ENCODE measurements at regions not wholly inside any gene's neighbourhood (a gene's known extent, or its start where the extent isn't known, plus 50 kb on each side); places are given as distances from the start of the nearest gene placed in this dataset.

DNA sequence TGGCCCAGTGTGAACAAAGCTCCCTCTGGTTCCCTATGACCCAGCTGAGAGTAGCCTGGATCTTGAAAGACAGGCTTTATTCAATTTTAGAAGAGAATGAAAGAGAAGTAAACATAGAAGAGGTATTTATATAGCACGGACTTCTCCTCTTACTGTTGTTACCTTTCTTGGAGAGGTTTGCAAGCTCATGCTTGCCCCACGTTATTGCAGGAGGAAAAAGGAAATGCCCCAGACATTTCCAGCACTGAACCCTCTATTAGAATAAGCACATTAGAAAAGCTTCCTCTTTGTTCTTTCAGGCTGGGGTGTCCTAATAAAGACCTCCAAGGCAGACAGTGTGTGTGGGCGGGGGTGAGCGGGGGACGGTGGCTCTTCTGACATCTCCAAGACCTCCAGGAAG lies 98.7 kb upstream of the AGBL1 start:
- Mint-ChIP-seq H3K27ac (no peak overlapping the region), H3K27me3 (peaks cover 17% of the 10 kb centered on the region), H3K4me1 (no peaks in the 10 kb centered on the region), H3K4me3 (no peak overlapping the region), H3K36me3 (ENCODE audit: low read depth) (no peaks in the 10 kb centered on the region)
- no peak for ATAC-seq
- H3K9me3 ChIP-seq (ENCODE audit: control insufficient read depth, low read length, poor library complexity, severe bottlenecking) = peaks cover 5% of the 10 kb centered on the region
- DNase-seq = no peak

- H3K4me1 Mint-ChIP-seq = no peaks in the 10 kb centered on the region
- peaks cover 2% of the 10 kb centered on the region for H3K36me3 Mint-ChIP-seq (ENCODE audit: low read depth)
- no peak for ATAC-seq
Observed at GRCh38 chr15:85984241-85984640, 95.4 kb upstream of the AGBL1 start.

DNA sequence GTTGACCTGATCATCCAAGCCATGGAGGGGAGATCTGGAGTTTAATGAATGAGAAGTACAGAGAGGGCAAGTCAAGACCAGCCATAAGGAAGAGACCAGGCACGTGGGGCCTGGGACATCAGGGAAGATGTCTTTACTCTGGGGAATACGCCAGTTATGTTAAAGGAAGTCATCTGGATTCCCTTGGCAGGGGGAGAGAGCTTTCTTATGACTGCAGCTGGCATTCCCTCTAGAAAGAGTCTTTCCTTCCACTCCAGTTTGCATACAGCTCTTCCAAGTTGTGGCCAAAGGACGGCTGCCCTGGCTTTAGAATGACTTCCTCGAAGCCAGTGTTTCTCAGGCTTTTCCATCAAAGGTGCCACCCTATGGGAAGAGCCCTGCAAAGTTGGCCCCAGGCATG lies 93.6 kb upstream of the AGBL1 start:
- Mint-ChIP-seq H3K4me1 (no peaks in the 10 kb centered on the region), H3K27me3 (no peaks in the 10 kb centered on the region), H3K36me3 (ENCODE audit: low read depth) (peaks cover 2% of the 10 kb centered on the region), H3K27ac (no peak overlapping the region), H3K4me3 (no peak overlapping the region)
- ATAC-seq (no peak), DNase-seq (no peak)
- peaks cover 3% of the 10 kb centered on the region for H3K9me3 ChIP-seq (ENCODE audit: control insufficient read depth, low read length, poor library complexity, severe bottlenecking)

More at GRCh38 chr15:85984241-85984640, 95.4 kb upstream of the AGBL1 start:
- H3K27ac Mint-ChIP-seq = no peak overlapping the region
- no peak overlapping the region for H3K4me3 Mint-ChIP-seq
- peaks cover 6% of the 10 kb centered on the region for H3K27me3 Mint-ChIP-seq
- DNase-seq = no peak
- H3K9me3 ChIP-seq (ENCODE audit: control insufficient read depth, low read length, poor library complexity, severe bottlenecking) = peaks cover 3% of the 10 kb centered on the region

- Mint-ChIP-seq H3K27ac (no peak overlapping the region), H3K4me3 (no peak overlapping the region), H3K36me3 (ENCODE audit: low read depth) (peaks cover 2% of the 10 kb centered on the region), H3K27me3 (no peaks in the 10 kb centered on the region), H3K4me1 (no peaks in the 10 kb centered on the region)
- no peak for DNase-seq
- peaks cover under 1% of the 10 kb centered on the region for H3K9me3 ChIP-seq (ENCODE audit: control insufficient read depth, low read length, poor library complexity, severe bottlenecking)
- no peak for ATAC-seq
Observed at GRCh38 chr15:85986741-85987140, 92.9 kb upstream of the AGBL1 start.

DNA sequence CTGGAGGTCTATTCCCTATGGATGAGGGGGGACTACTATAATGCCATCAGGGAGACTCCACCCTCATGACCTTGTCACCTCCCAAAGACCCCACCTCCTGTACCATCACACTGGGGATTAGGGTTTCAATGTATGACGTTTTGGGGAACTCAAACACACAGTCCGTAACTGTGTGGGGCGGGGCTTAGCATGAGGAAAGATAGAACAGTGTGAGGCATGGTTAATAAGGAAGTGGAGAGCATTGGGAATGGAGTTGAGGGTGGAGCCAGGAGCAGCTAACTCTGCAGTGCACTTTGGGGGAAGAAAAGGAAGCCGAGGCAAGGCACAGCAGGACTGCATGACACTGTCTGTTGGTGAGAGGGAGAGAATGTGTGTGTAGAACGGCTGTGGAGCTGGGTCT lies 90.9 kb upstream of the AGBL1 start:
- H3K36me3 Mint-ChIP-seq (ENCODE audit: low read depth) = peaks cover 2% of the 10 kb centered on the region
- DNase-seq (no peak), ATAC-seq (no peak)
- H3K27ac Mint-ChIP-seq = no peak overlapping the region
- no peaks in the 10 kb centered on the region for H3K4me1 Mint-ChIP-seq
- H3K4me3 Mint-ChIP-seq = no peak overlapping the region
- no peaks in the 10 kb centered on the region for H3K27me3 Mint-ChIP-seq
- H3K9me3 ChIP-seq (ENCODE audit: control insufficient read depth, low read length, poor library complexity, severe bottlenecking) = no peaks in the 10 kb centered on the region

- Mint-ChIP-seq H3K27ac (no peak overlapping the region), H3K27me3 (no peaks in the 10 kb centered on the region), H3K4me3 (no peak overlapping the region), H3K4me1 (no peaks in the 10 kb centered on the region), H3K36me3 (ENCODE audit: low read depth) (peaks cover 2% of the 10 kb centered on the region)
- ATAC-seq (no peak), DNase-seq (no peak)
- H3K9me3 ChIP-seq (ENCODE audit: control insufficient read depth, low read length, poor library complexity, severe bottlenecking) = no peaks in the 10 kb centered on the region
Observed at GRCh38 chr15:85992224-85992623, 87.4 kb upstream of the AGBL1 start.

DNA sequence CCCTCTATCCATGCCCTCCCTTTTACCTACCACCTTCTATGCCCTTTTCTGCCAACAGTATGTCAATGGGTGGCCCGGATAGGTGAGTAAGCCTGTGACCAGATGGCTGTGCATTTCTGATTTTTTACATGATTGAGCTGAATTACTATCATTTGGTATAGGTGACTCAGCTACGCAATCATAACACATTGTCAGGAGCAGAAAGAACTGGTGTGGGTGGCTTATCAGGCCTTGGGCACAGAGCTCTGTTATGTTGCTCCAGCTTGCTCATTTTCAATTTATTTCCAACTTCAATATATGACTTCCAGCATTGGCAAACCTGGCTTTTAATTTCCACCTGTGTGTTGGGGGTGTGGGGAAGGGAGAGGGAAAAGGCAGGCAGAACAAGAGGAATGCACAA lies 86.6 kb upstream of the AGBL1 start:
- H3K36me3 Mint-ChIP-seq (ENCODE audit: low read depth) = peaks cover 2% of the 10 kb centered on the region
- H3K9me3 ChIP-seq (ENCODE audit: control insufficient read depth, low read length, poor library complexity, severe bottlenecking) = no peaks in the 10 kb centered on the region
- H3K27ac Mint-ChIP-seq = no peak overlapping the region
- H3K27me3 Mint-ChIP-seq = peaks cover 5% of the 10 kb centered on the region
- no peaks in the 10 kb centered on the region for H3K4me1 Mint-ChIP-seq
- ATAC-seq = no peak
- H3K4me3 Mint-ChIP-seq = no peak overlapping the region
- no peak for DNase-seq

- no peak for ATAC-seq
- H3K27ac Mint-ChIP-seq = no peak overlapping the region
- H3K4me1 Mint-ChIP-seq = no peaks in the 10 kb centered on the region
- DNase-seq = no peak
- H3K4me3 Mint-ChIP-seq = no peak overlapping the region
- peaks cover 11% of the 10 kb centered on the region for H3K27me3 Mint-ChIP-seq
- H3K36me3 Mint-ChIP-seq (ENCODE audit: low read depth) = no peaks in the 10 kb centered on the region
- H3K9me3 ChIP-seq (ENCODE audit: control insufficient read depth, low read length, poor library complexity, severe bottlenecking) = no peaks in the 10 kb centered on the region
Observed at GRCh38 chr15:85997618-85998017, 82.1 kb upstream of the AGBL1 start.

DNA sequence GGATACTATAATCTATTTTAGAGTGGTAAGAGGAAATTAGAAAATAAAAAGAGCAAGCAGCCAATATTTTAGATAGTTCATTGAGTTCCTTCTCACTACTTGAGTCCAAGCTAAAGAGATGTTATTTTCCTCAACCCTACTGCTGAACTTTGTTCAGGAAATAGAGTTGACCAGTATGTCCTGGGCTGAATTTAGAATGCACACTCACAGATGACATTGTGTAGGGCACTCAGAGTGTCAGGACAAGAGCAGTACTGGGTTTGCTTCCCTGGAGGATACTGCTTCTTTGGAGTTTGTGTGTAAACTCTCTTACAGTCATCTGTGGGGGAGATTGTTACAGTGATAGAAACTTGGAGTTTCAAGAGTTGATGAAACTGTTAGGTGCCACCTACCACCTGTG lies 80.0 kb upstream of the AGBL1 start:
- peaks cover 20% of the 10 kb centered on the region for H3K27me3 Mint-ChIP-seq
- H3K36me3 Mint-ChIP-seq (ENCODE audit: low read depth) = peaks cover 2% of the 10 kb centered on the region
- DNase-seq = no peak
- H3K4me1 Mint-ChIP-seq = no peaks in the 10 kb centered on the region
- no peak for ATAC-seq
- no peak overlapping the region for H3K27ac Mint-ChIP-seq
- no peaks in the 10 kb centered on the region for H3K9me3 ChIP-seq (ENCODE audit: control insufficient read depth, low read length, poor library complexity, severe bottlenecking)
- no peak overlapping the region for H3K4me3 Mint-ChIP-seq

DNA sequence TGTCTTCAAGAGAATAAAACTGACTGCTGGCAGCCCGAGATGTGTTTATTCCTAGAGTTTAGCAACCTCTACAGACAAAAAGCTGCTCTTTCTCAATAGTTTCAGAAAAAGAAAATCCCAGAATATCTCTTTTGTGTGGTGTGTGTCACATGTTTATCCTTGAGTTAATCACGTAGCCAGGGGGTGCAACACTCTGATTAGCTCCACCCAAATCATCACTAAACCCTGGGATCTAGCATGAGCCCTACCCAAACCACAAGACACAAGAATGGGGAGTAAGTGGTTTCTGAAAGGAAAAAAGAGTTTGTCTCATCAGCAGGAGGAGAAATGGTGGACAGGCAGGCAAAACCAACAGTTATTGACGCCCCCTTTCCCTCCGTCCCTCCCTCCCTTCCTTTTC lies 78.5 kb upstream of the AGBL1 start:
- Mint-ChIP-seq H3K27me3 (peaks cover 20% of the 10 kb centered on the region), H3K4me3 (no peak overlapping the region), H3K27ac (no peak overlapping the region), H3K4me1 (no peaks in the 10 kb centered on the region), H3K36me3 (ENCODE audit: low read depth) (peaks cover 2% of the 10 kb centered on the region)
- H3K9me3 ChIP-seq (ENCODE audit: control insufficient read depth, low read length, poor library complexity, severe bottlenecking) = no peaks in the 10 kb centered on the region
- ATAC-seq (no peak), DNase-seq (no peak)

- Mint-ChIP-seq H3K27me3 (peaks cover 18% of the 10 kb centered on the region), H3K4me3 (no peak overlapping the region), H3K36me3 (ENCODE audit: low read depth) (peaks cover 2% of the 10 kb centered on the region), H3K27ac (no peak overlapping the region), H3K4me1 (no peaks in the 10 kb centered on the region)
- ATAC-seq = no peak
- DNase-seq = no peak
- H3K9me3 ChIP-seq (ENCODE audit: control insufficient read depth, low read length, poor library complexity, severe bottlenecking) = no peaks in the 10 kb centered on the region
Observed at GRCh38 chr15:86002444-86002843, 77.2 kb upstream of the AGBL1 start.

- H3K27ac Mint-ChIP-seq = no peak overlapping the region
- DNase-seq = no peak
- H3K4me1 Mint-ChIP-seq = no peaks in the 10 kb centered on the region
- H3K36me3 Mint-ChIP-seq (ENCODE audit: low read depth) = peaks cover 2% of the 10 kb centered on the region
- peaks cover 15% of the 10 kb centered on the region for H3K27me3 Mint-ChIP-seq
- no peak overlapping the region for H3K4me3 Mint-ChIP-seq
- H3K9me3 ChIP-seq (ENCODE audit: control insufficient read depth, low read length, poor library complexity, severe bottlenecking) = no peaks in the 10 kb centered on the region
- ATAC-seq = no peak
Observed at GRCh38 chr15:86004061-86004460, 75.6 kb upstream of the AGBL1 start.

DNA sequence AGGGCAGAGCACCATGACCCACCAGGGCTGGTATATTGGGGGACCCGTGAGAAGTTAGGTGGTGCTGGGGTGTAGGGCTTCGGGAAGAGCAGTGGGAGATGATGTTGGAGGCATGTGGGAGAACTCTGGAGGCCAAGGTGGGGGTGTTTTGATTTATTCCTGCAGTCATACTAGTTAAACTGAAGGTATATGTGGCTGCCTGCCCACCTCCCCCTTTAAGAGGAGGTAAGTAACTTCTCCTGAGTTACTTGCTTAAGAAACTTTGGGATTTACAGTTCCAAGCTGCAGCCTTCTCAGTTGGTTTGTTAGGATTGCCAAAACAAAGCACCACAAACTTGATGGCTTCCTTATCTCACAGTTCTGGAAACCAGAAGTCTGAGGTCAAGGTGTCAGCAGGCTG lies 73.1 kb upstream of the AGBL1 start:
- Mint-ChIP-seq H3K27me3 (peaks cover 15% of the 10 kb centered on the region), H3K27ac (no peak overlapping the region), H3K4me1 (no peaks in the 10 kb centered on the region), H3K36me3 (ENCODE audit: low read depth) (peaks cover 2% of the 10 kb centered on the region), H3K4me3 (no peak overlapping the region)
- H3K9me3 ChIP-seq (ENCODE audit: control insufficient read depth, low read length, poor library complexity, severe bottlenecking) = no peaks in the 10 kb centered on the region
- ATAC-seq = no peak
- no peak for DNase-seq

DNA sequence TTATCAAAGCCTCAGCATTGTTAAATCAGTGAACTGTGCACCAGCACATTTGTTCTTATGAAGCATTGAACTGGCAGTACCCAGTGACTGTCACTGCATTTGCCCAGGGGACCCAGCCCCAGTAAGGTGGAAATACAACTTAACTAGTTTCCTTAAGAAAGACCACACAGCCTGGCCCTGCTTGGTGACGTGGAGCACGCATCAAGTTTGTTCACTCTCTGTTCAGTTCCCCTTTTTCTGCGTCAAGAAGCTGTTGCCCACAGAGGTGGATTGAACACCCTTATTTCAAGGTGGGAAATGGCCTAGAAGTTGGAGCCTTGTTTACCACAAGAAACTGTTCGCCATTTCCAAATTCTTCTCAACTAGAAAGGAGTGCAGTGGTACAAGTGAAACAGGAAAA lies 69.9 kb upstream of the AGBL1 start:
- no peak overlapping the region for H3K4me3 Mint-ChIP-seq

DNA sequence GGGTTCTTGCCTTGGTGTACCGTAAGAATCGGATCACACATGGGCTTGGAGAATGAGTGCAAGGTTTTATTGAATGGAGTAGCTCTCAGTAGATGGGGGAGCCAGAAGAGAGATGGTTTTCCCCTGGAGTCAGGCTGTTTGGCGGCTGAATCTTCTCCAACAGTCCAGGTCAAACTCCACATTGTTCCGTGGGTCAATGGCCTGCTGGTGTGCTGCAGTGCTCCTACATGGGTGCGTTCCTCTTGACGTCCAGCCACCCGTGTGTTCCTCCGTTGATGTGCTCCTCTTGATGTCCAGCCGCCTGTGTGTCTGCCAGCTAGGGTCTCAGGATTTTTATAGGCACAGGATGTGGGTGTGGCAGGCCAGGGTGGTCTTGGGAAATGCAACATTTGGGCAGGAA lies 69.3 kb upstream of the AGBL1 start:
- H3K4me1 Mint-ChIP-seq = no peaks in the 10 kb centered on the region
- no peaks in the 10 kb centered on the region for H3K27me3 Mint-ChIP-seq
- no peaks in the 10 kb centered on the region for H3K36me3 Mint-ChIP-seq (ENCODE audit: low read depth)

More for the DNA sequence above, 69.9 kb upstream of the AGBL1 start:
- H3K4me1 Mint-ChIP-seq = no peaks in the 10 kb centered on the region
- no peak for ATAC-seq
- no peak for DNase-seq
- no peak overlapping the region for H3K27ac Mint-ChIP-seq
- H3K36me3 Mint-ChIP-seq (ENCODE audit: low read depth) = no peaks in the 10 kb centered on the region
- H3K9me3 ChIP-seq (ENCODE audit: control insufficient read depth, low read length, poor library complexity, severe bottlenecking) = no peaks in the 10 kb centered on the region
- H3K27me3 Mint-ChIP-seq = no peaks in the 10 kb centered on the region

More for the DNA sequence above, 69.3 kb upstream of the AGBL1 start:
- DNase-seq (no peak), ATAC-seq (no peak)
- Mint-ChIP-seq H3K4me3 (no peak overlapping the region), H3K27ac (no peak overlapping the region)
- no peaks in the 10 kb centered on the region for H3K9me3 ChIP-seq (ENCODE audit: control insufficient read depth, low read length, poor library complexity, severe bottlenecking)
